Mesendoderm (in vitro differentiated cells): ENCODE measurements at regions not wholly inside any gene's neighbourhood (a gene's known extent, or its start where the extent isn't known, plus 50 kb on each side); places are given as distances from the start of the nearest gene placed in this dataset.

Source experiments
- DNase-seq: peaks from one replicate; pipeline ENCODE4 v3.0.0; 2013
- H2AK5ac ChIP-seq: 2 replicates; pipeline ENCODE4 v1.6.1; 2013; ENCODE audit warnings: low read length, inconsistent platforms
- H2BK120ac ChIP-seq: 2 replicates; pipeline ENCODE4 v1.6.1; 2013; ENCODE audit warnings: low read depth, mild to moderate bottlenecking, low read length, moderate library complexity, mixed read lengths
- H2BK15ac ChIP-seq: replicated peaks from 2 replicates; pipeline ENCODE4 v1.6.1; 2013; ENCODE audit warnings: low read depth, mild to moderate bottlenecking, moderate library complexity
- H2BK5ac ChIP-seq: 2 replicates; pipeline ENCODE4 v1.6.1; 2013; ENCODE audit warnings: low read length, inconsistent platforms
- H3K18ac ChIP-seq: 2 replicates; pipeline ENCODE4 v1.6.1; 2013; ENCODE audit warnings: mild to moderate bottlenecking, low read length, mixed read lengths
- H3K23ac ChIP-seq: one replicate; pipeline ENCODE4 v1.6.1; 2013; ENCODE audit warnings: low read length
- H3K27ac ChIP-seq: 2 replicates; pipeline ENCODE4 v1.5.1; 2013; ENCODE audit warnings: low read depth, mild to moderate bottlenecking, inconsistent platforms, low read length, moderate library complexity
- H3K27me3 ChIP-seq: 2 replicates; pipeline ENCODE4 v1.6.1; 2013; ENCODE audit warnings: low read length, control low read depth, mild to moderate bottlenecking, inconsistent platforms; ENCODE audit not compliant: insufficient read depth, poor library complexity
- H3K36me3 ChIP-seq: 2 replicates; pipeline ENCODE4 v1.6.1; 2013; ENCODE audit warnings: low read length, inconsistent platforms; ENCODE audit not compliant: control insufficient read depth, insufficient read depth
- H3K4ac ChIP-seq: one replicate; pipeline ENCODE4 v1.6.1; 2013; ENCODE audit warnings: low read depth, mild to moderate bottlenecking, low read length, moderate library complexity
- H3K4me1 ChIP-seq: 2 replicates; pipeline ENCODE4 v1.6.1; 2013; ENCODE audit warnings: low read depth, low read length, inconsistent platforms; ENCODE audit not compliant: control insufficient read depth
- H3K4me2 ChIP-seq: 2 replicates; pipeline ENCODE4 v1.6.1; 2013; ENCODE audit warnings: low read length
- H3K4me3 ChIP-seq: 2 replicates; pipeline ENCODE4 v1.5.1; 2013; ENCODE audit warnings: mild to moderate bottlenecking, low read length
- H3K56ac ChIP-seq: one replicate; pipeline ENCODE4 v1.6.1; 2013; ENCODE audit warnings: low read length
- H3K79me1 ChIP-seq: 2 replicates; pipeline ENCODE4 v1.6.1; 2013; ENCODE audit warnings: low read length, inconsistent platforms
- H3K79me2 ChIP-seq: 2 replicates; pipeline ENCODE4 v1.6.1; 2013; ENCODE audit warnings: mild to moderate bottlenecking, low read length; ENCODE audit not compliant: control insufficient read depth, insufficient read depth
- H3K9ac ChIP-seq: 2 replicates; pipeline ENCODE4 v1.6.1; 2013; ENCODE audit warnings: low read length, inconsistent platforms
- H4K5ac ChIP-seq: one replicate; pipeline ENCODE4 v1.6.1; 2013; ENCODE audit warnings: low read length
- H4K8ac ChIP-seq: one replicate; pipeline ENCODE4 v1.6.1; 2013; ENCODE audit warnings: low read depth, mild to moderate bottlenecking, control low read depth, low read length, moderate library complexity
- WGBS: extraction: QIAGEN DNeasy Blood & Tissue Kit; methylation state at CpG from one replicate; pipeline ENCODE4 v1.1.7; 2013; ENCODE audit warnings: low lambda C conversion rate, missing lambda C conversion rate; ENCODE audit not compliant: insufficient coverage; ENCODE audit errors: extremely low coverage; 5-methylcytosine and 5-hydroxymethylcytosine counted together

GRCh38 chr2:107168141-107168540 lies 282.2 kb upstream of the ST6GAL2 start:
- H2AK5ac ChIP-seq = no peak overlapping the region
- no peak overlapping the region for H2BK15ac ChIP-seq
- H3K4me1 ChIP-seq = no peaks in the 10 kb centered on the region
- H4K5ac ChIP-seq = no peak overlapping the region
- DNase-seq = no peak
- no peak overlapping the region for H2BK120ac ChIP-seq
- no peaks in the 10 kb centered on the region for H3K79me2 ChIP-seq
- no peaks in the 10 kb centered on the region for H3K36me3 ChIP-seq
- H3K27ac ChIP-seq = no peak overlapping the region
- no peak overlapping the region for H3K18ac ChIP-seq
- H3K4ac ChIP-seq = no peak overlapping the region
- no peak overlapping the region for H3K23ac ChIP-seq
- H3K4me2 ChIP-seq = no peak overlapping the region
- no peak overlapping the region for H3K4me3 ChIP-seq
- no peak overlapping the region for H3K56ac ChIP-seq
- no peak overlapping the region for H2BK5ac ChIP-seq
- no peak overlapping the region for H4K8ac ChIP-seq
- no peak overlapping the region for H3K9ac ChIP-seq
- WGBS = no CpG with 5 or more reads among the region's 5 CpGs
- no peaks in the 10 kb centered on the region for H3K27me3 ChIP-seq
- H3K79me1 ChIP-seq = no peaks in the 10 kb centered on the region

- WGBS = no CpG with 5 or more reads among the region's 9 CpGs
- Histone ChIP-seq H3K79me2 (no peaks in the 10 kb centered on the region), H3K9ac (no peak overlapping the region)
Observed at GRCh38 chr2:107174171-107174570, 288.2 kb upstream of the ST6GAL2 start.

GRCh38 chr2:107182981-107183380 lies 297.0 kb upstream of the ST6GAL2 start:
- no peak overlapping the region for H2BK15ac ChIP-seq

More at GRCh38 chr2:107174171-107174570, 288.2 kb upstream of the ST6GAL2 start:
- no peaks in the 10 kb centered on the region for H3K27me3 ChIP-seq
- no peak overlapping the region for H3K4me3 ChIP-seq
- H2BK120ac ChIP-seq = no peak overlapping the region
- H3K36me3 ChIP-seq = no peaks in the 10 kb centered on the region
- no peak overlapping the region for H3K4ac ChIP-seq
- no peak overlapping the region for H3K23ac ChIP-seq
- no peak overlapping the region for H2BK15ac ChIP-seq
- H2AK5ac ChIP-seq = no peak overlapping the region
- no peak for DNase-seq
- H3K4me1 ChIP-seq = no peaks in the 10 kb centered on the region
- no peak overlapping the region for H2BK5ac ChIP-seq
- no peak overlapping the region for H3K4me2 ChIP-seq
- H3K56ac ChIP-seq = no peak overlapping the region
- H4K8ac ChIP-seq = no peak overlapping the region
- no peak overlapping the region for H3K27ac ChIP-seq
- no peaks in the 10 kb centered on the region for H3K79me1 ChIP-seq
- H4K5ac ChIP-seq = no peak overlapping the region
- H3K18ac ChIP-seq = no peak overlapping the region

GRCh38 chr2:107187870-107188269 lies 301.9 kb upstream of the ST6GAL2 start:
- no peak overlapping the region for H3K4me3 ChIP-seq
- H2AK5ac ChIP-seq = no peak overlapping the region
- no peak overlapping the region for H4K8ac ChIP-seq
- H3K4me1 ChIP-seq = no peaks in the 10 kb centered on the region
- no peak overlapping the region for H3K9ac ChIP-seq
- H2BK120ac ChIP-seq = no peak overlapping the region
- no peak overlapping the region for H2BK15ac ChIP-seq
- H3K4ac ChIP-seq = no peak overlapping the region
- no peaks in the 10 kb centered on the region for H3K27me3 ChIP-seq
- WGBS = no CpG with 5 or more reads among the region's 3 CpGs
- H3K36me3 ChIP-seq = no peaks in the 10 kb centered on the region
- no peak overlapping the region for H3K4me2 ChIP-seq
- H3K79me2 ChIP-seq = no peaks in the 10 kb centered on the region
- H3K18ac ChIP-seq = no peak overlapping the region
- H3K79me1 ChIP-seq = no peaks in the 10 kb centered on the region
- H2BK5ac ChIP-seq = no peak overlapping the region
- no peak for DNase-seq
- H3K56ac ChIP-seq = no peak overlapping the region
- no peak overlapping the region for H3K23ac ChIP-seq
- H4K5ac ChIP-seq = no peak overlapping the region
- no peak overlapping the region for H3K27ac ChIP-seq

More at GRCh38 chr2:107182981-107183380, 297.0 kb upstream of the ST6GAL2 start:
- Histone ChIP-seq H3K18ac (no peak overlapping the region), H3K79me1 (no peaks in the 10 kb centered on the region), H3K27me3 (no peaks in the 10 kb centered on the region), H2AK5ac (no peak overlapping the region), H3K4me2 (no peak overlapping the region), H3K56ac (no peak overlapping the region), H3K9ac (no peak overlapping the region), H3K4me1 (no peaks in the 10 kb centered on the region), H2BK120ac (no peak overlapping the region), H3K4me3 (no peak overlapping the region), H3K23ac (no peak overlapping the region), H3K79me2 (no peaks in the 10 kb centered on the region), H2BK5ac (no peak overlapping the region), H4K8ac (no peak overlapping the region), H3K4ac (no peak overlapping the region), H3K36me3 (no peaks in the 10 kb centered on the region), H4K5ac (no peak overlapping the region), H3K27ac (no peak overlapping the region)
- DNase-seq = no peak
- 100% methylated on average over 2 of the region's 4 CpGs for WGBS

GRCh38 chr2:107195631-107196030 lies 309.7 kb upstream of the ST6GAL2 start:
- Histone ChIP-seq H2BK5ac (no peak overlapping the region), H3K56ac (no peak overlapping the region), H3K4me2 (no peak overlapping the region), H3K4ac (no peak overlapping the region), H3K4me3 (no peak overlapping the region), H3K18ac (no peak overlapping the region), H2BK15ac (no peak overlapping the region), H3K4me1 (no peaks in the 10 kb centered on the region), H2BK120ac (no peak overlapping the region), H3K79me2 (no peaks in the 10 kb centered on the region), H3K27me3 (no peaks in the 10 kb centered on the region), H4K5ac (no peak overlapping the region), H4K8ac (no peak overlapping the region), H3K27ac (no peak overlapping the region), H3K36me3 (no peaks in the 10 kb centered on the region), H2AK5ac (no peak overlapping the region), H3K79me1 (no peaks in the 10 kb centered on the region), H3K9ac (no peak overlapping the region), H3K23ac (no peak overlapping the region)
- no CpG with 5 or more reads among the region's 3 CpGs for WGBS
- no peak for DNase-seq

GRCh38 chr2:107197594-107198294 lies 311.8 kb upstream of the ST6GAL2 start:
- H3K18ac ChIP-seq = no peak overlapping the region
- no peak overlapping the region for H3K56ac ChIP-seq
- no peaks in the 10 kb centered on the region for H3K36me3 ChIP-seq
- H4K5ac ChIP-seq = no peak overlapping the region
- no peak overlapping the region for H3K27ac ChIP-seq
- no peak overlapping the region for H2BK120ac ChIP-seq
- H3K79me1 ChIP-seq = no peaks in the 10 kb centered on the region
- no peak overlapping the region for H3K4me3 ChIP-seq
- H3K4me1 ChIP-seq = no peaks in the 10 kb centered on the region
- no peak overlapping the region for H2AK5ac ChIP-seq
- H3K4me2 ChIP-seq = no peak overlapping the region
- H4K8ac ChIP-seq = no peak overlapping the region
- no peaks in the 10 kb centered on the region for H3K79me2 ChIP-seq
- no peak overlapping the region for H3K23ac ChIP-seq
- H3K27me3 ChIP-seq = no peaks in the 10 kb centered on the region
- no peak overlapping the region for H2BK15ac ChIP-seq
- no peak overlapping the region for H2BK5ac ChIP-seq
- DNase-seq = no peak
- no CpG with 5 or more reads among the region's 5 CpGs for WGBS
- H3K4ac ChIP-seq = no peak overlapping the region
- H3K9ac ChIP-seq = no peak overlapping the region
